HCT116 (cell line): ENCODE measurements at regions not wholly inside any gene's neighbourhood (a gene's known extent, or its start where the extent isn't known, plus 50 kb on each side); places are given as distances from the start of the nearest gene placed in this dataset.

Experiments
- ATAC-seq: fragments of 200-7000 bp; cut with Tn5 transposase; 2 replicates; pipeline ENCODE4 v1.9.1; 2020; ENCODE audit warnings: mild to moderate bottlenecking, moderate library complexity
- BruUV-seq: library from RNA; stranded (reverse); fragments of 400-500 nt; replicated peaks from 2 replicates; lab custom pipeline; 2021; lab: Mats Ljungman, UMichigan
- CTCF ChIA-PET: fragments of 300-600 bp; sonication (Branson Sonifier 250); formaldehyde crosslinking; loops from one replicate; lab custom pipeline; 2021; ENCODE audit warnings: antibody characterized with exemption; lab: Charles Lee
- POLR2A ChIA-PET: fragments of 300-600, 350-600 bp; sonication (Branson Sonifier 250); formaldehyde crosslinking; loops from one replicate; lab custom pipeline; 2021; ENCODE audit warnings: antibody characterized with exemption; lab: Charles Lee
- RAD21 ChIA-PET, 2 experiments: fragments of 300-600 bp; sonication (Branson Sonifier 250); formaldehyde crosslinking; loops; one replicate each; lab custom pipeline; 2023; ENCODE audit warnings: low total read pairs in 2 of 2; ENCODE audit not compliant: uncharacterized antibody in 2 of 2, unreplicated experiment in 2 of 2, low non-redundant PET in 1 of 2; lab: Charles Lee
- DNase-seq: peaks from one replicate; pipeline ENCODE4 v3.0.0-alpha.2; 2010; ENCODE audit warnings: low read depth, low spot score
- H2AFZ ChIP-seq: fragments of 200-600 bp; shearing (Covaris generic), sonication (generic); 2 replicates; pipeline ENCODE4 v1.6.1; 2017; ENCODE audit warnings: low read depth, mixed run types, mixed read lengths, antibody characterized with exemption, low read length; ENCODE audit not compliant: poor library complexity, severe bottlenecking
- H3K27ac ChIP-seq: 2 replicates; pipeline ENCODE4 v1.5.1; 2012; ENCODE audit warnings: low read depth, low read length
- H3K27me3 ChIP-seq: fragments of 200-600 bp; sonication (generic); 2 replicates; pipeline ENCODE4 v1.6.1; 2016; ENCODE audit warnings: mixed run types, low read length, mixed read lengths; ENCODE audit not compliant: insufficient read depth
- H3K36me3 ChIP-seq, 2 experiments: fragments of 200-500 bp in 1 of 2; fragments of 200-600 bp in 1 of 2; sonication (Bioruptor generic) in 1 of 2; sonication (generic) in 1 of 2; 2 replicates each; pipeline versions ENCODE4 v1.5.1 to v1.6.1; 2014 to 2016; ENCODE audit warnings: low read length in 2 of 2, inconsistent platforms in 1 of 2, mixed read lengths in 1 of 2, mixed run types in 1 of 2; ENCODE audit not compliant: insufficient read depth in 2 of 2, control insufficient read depth in 1 of 2
- H3K4me1 ChIP-seq, 2 experiments: fragments of 200-600 bp in 1 of 2; sonication (generic) in 1 of 2; 2 replicates each; pipeline versions ENCODE4 v1.5.1 to v1.6.1; 2012 to 2017; ENCODE audit warnings: low read length in 2 of 2, inconsistent platforms in 1 of 2, mild to moderate bottlenecking in 1 of 2, mixed read lengths in 1 of 2, mixed run types in 1 of 2, moderate library complexity in 1 of 2; ENCODE audit not compliant: insufficient read depth in 2 of 2, control insufficient read depth in 1 of 2
- H3K4me2 ChIP-seq: fragments of 200-600 bp; sonication (generic); 2 replicates; pipeline ENCODE4 v1.6.1; 2017; ENCODE audit warnings: mixed run types, low read length, mixed read lengths
- H3K4me3 ChIP-seq, 2 experiments: fragments of 200-600 bp in 1 of 2; sonication (generic) in 1 of 2; replicated peaks in 1 of 2; 2 replicates each; pipeline ENCODE4 v1.5.1; 2011 to 2016; ENCODE audit warnings: low read length in 2 of 2, control low read depth in 1 of 2, low read depth in 1 of 2, mild to moderate bottlenecking in 1 of 2, mixed read lengths in 1 of 2, mixed run types in 1 of 2
- H3K79me2 ChIP-seq: fragments of 200-600 bp; sonication (generic); 2 replicates; pipeline ENCODE4 v1.6.1; 2017; ENCODE audit warnings: mild to moderate bottlenecking, mixed run types, low read length, moderate library complexity, mixed read lengths; ENCODE audit not compliant: insufficient read depth
- H3K9ac ChIP-seq: fragments of 200-600 bp; sonication (generic); 2 replicates; pipeline ENCODE4 v1.6.1; 2016; ENCODE audit warnings: low read length, mixed read lengths
- H3K9me2 ChIP-seq: fragments of 200-600 bp; sonication (generic), shearing (Covaris generic); 2 replicates; pipeline ENCODE4 v1.6.1; 2017; ENCODE audit warnings: mixed run types, mild to moderate bottlenecking, moderate library complexity; ENCODE audit not compliant: insufficient read depth
- H3K9me3 ChIP-seq, 2 experiments: fragments of 200-500 bp in 1 of 2; fragments of 200-600 bp in 1 of 2; sonication (Bioruptor generic) in 1 of 2; sonication (generic) in 1 of 2; 2 replicates each; pipeline ENCODE4 v1.6.1; 2014 to 2017; ENCODE audit warnings: low read length in 2 of 2, mixed read lengths in 2 of 2, inconsistent platforms in 1 of 2, low read depth in 1 of 2, mild to moderate bottlenecking in 1 of 2, mixed run types in 1 of 2, moderate library complexity in 1 of 2; ENCODE audit not compliant: control insufficient read depth in 1 of 2, insufficient read depth in 1 of 2
- H4K20me1 ChIP-seq: fragments of 200-600 bp; sonication (generic), shearing (Covaris generic); 2 replicates; pipeline ENCODE4 v1.6.1; 2017; ENCODE audit warnings: mixed run types, mild to moderate bottlenecking, moderate library complexity; ENCODE audit not compliant: insufficient read depth
- CBX3 ChIP-seq: IDR thresholded peaks from 2 replicates; pipeline ENCODE4 v1.6.1; 2012; ENCODE audit warnings: low read depth
- ELF1 ChIP-seq: IDR thresholded peaks from 2 replicates; pipeline ENCODE4 v1.6.1; 2012; ENCODE audit warnings: low read depth, borderline replicate concordance
- EZH2 ChIP-seq: fragments of 200-600 bp; sonication (generic); IDR thresholded peaks from 2 replicates; pipeline ENCODE4 v1.6.1; 2017; ENCODE audit warnings: antibody characterized with exemption, mixed run types
- FOSL1 ChIP-seq: IDR thresholded peaks from 2 replicates; pipeline ENCODE4 v1.6.1; 2012; ENCODE audit warnings: low read depth
- POLR2A ChIP-seq: IDR thresholded peaks from 2 replicates; pipeline ENCODE4 v1.7.0; 2011; ENCODE audit warnings: borderline replicate concordance; ENCODE audit not compliant: insufficient read depth, insufficient read length; ENCODE audit errors: extremely low read depth
- RAD21 ChIP-seq: IDR thresholded peaks from 2 replicates; pipeline ENCODE4 v1.6.1; 2012; ENCODE audit warnings: low read depth, mild to moderate bottlenecking
- SIN3A ChIP-seq: IDR thresholded peaks from 2 replicates; pipeline ENCODE4 v1.6.1; 2012; ENCODE audit warnings: low read depth
- SP1 ChIP-seq: IDR thresholded peaks from 2 replicates; pipeline ENCODE4 v1.6.1; 2012; ENCODE audit warnings: low read depth
- TCF7L2 ChIP-seq: IDR thresholded peaks from 2 replicates; pipeline ENCODE4 v1.7.0; 2011; ENCODE audit warnings: borderline replicate concordance, inconsistent platforms; ENCODE audit not compliant: insufficient read depth, insufficient read length; ENCODE audit errors: extremely low read depth
- YY1 ChIP-seq: IDR thresholded peaks from 2 replicates; pipeline ENCODE4 v1.6.1; 2011; ENCODE audit warnings: low read length, low read depth, moderate library complexity, mild to moderate bottlenecking; ENCODE audit not compliant: insufficient replicate concordance; ENCODE audit errors: extremely low read depth
- ZNF274 ChIP-seq: fragments of 200-500 bp; sonication (Bioruptor generic); IDR thresholded peaks from 2 replicates; pipeline ENCODE4 v1.6.1; 2014; ENCODE audit warnings: mild to moderate bottlenecking, low read depth, low read length, inconsistent platforms
- intact Hi-C: fragments of 100-400 bp; cut with micrococcal nuclease; formaldehyde crosslinking; loops from 2 replicates; pipeline ENCODE4 v1.10.0; 2022
- TF ChIP-seq, protein P1 (sequence below), 3 experiments: fragments of 200-600 bp in 1 of 3; sonication (generic) in 1 of 3; IDR thresholded peaks in 2 of 3; conservative IDR thresholded peaks in 1 of 3; 2 replicates each; pipeline ENCODE4 v1.5.1; 2012 to 2017; ENCODE audit warnings: low read depth in 2 of 3, low read length in 2 of 3, antibody characterized with exemption in 1 of 3, borderline replicate concordance in 1 of 3, control low read depth in 1 of 3, mild to moderate bottlenecking in 1 of 3, mixed read lengths in 1 of 3, mixed run types in 1 of 3, moderate library complexity in 1 of 3; ENCODE audit not compliant: insufficient read depth in 1 of 3
- TF ChIP-seq, protein P2 (sequence below): IDR thresholded peaks from 2 replicates; pipeline ENCODE4 v1.6.1; 2012; ENCODE audit warnings: low read depth

- intact Hi-C loops: no loop called here
- RAD21 ChIA-PET: no interaction called here
- ATAC-seq: no peak
- no TSS peak for BruUV-seq
- H3K4me1 ChIP-seq: peaks cover 19 to 23% of the 10 kb centered on the region in 2 experiments
- no peak for TF ChIP-seq CBX3
- no peak for TF ChIP-seq EZH2
- TF ChIP-seq TCF7L2: no peak
- no peak for TF ChIP-seq RAD21
- no peak for TF ChIP-seq ELF1
- no peak for TF ChIP-seq FOSL1
- TF ChIP-seq, protein P1, sequence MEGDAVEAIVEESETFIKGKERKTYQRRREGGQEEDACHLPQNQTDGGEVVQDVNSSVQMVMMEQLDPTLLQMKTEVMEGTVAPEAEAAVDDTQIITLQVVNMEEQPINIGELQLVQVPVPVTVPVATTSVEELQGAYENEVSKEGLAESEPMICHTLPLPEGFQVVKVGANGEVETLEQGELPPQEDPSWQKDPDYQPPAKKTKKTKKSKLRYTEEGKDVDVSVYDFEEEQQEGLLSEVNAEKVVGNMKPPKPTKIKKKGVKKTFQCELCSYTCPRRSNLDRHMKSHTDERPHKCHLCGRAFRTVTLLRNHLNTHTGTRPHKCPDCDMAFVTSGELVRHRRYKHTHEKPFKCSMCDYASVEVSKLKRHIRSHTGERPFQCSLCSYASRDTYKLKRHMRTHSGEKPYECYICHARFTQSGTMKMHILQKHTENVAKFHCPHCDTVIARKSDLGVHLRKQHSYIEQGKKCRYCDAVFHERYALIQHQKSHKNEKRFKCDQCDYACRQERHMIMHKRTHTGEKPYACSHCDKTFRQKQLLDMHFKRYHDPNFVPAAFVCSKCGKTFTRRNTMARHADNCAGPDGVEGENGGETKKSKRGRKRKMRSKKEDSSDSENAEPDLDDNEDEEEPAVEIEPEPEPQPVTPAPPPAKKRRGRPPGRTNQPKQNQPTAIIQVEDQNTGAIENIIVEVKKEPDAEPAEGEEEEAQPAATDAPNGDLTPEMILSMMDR (IDR thresholded peaks at IDR 0.05 in 2 of 3, conservative IDR thresholded peaks at IDR 0.05 in 1 of 3; ENCODE audit: borderline replicate concordance in 1 of 3, insufficient read depth in 1 of 3, low read depth in 2 of 3, low read length in 2 of 3): no peak
- TF ChIP-seq, protein P2, sequence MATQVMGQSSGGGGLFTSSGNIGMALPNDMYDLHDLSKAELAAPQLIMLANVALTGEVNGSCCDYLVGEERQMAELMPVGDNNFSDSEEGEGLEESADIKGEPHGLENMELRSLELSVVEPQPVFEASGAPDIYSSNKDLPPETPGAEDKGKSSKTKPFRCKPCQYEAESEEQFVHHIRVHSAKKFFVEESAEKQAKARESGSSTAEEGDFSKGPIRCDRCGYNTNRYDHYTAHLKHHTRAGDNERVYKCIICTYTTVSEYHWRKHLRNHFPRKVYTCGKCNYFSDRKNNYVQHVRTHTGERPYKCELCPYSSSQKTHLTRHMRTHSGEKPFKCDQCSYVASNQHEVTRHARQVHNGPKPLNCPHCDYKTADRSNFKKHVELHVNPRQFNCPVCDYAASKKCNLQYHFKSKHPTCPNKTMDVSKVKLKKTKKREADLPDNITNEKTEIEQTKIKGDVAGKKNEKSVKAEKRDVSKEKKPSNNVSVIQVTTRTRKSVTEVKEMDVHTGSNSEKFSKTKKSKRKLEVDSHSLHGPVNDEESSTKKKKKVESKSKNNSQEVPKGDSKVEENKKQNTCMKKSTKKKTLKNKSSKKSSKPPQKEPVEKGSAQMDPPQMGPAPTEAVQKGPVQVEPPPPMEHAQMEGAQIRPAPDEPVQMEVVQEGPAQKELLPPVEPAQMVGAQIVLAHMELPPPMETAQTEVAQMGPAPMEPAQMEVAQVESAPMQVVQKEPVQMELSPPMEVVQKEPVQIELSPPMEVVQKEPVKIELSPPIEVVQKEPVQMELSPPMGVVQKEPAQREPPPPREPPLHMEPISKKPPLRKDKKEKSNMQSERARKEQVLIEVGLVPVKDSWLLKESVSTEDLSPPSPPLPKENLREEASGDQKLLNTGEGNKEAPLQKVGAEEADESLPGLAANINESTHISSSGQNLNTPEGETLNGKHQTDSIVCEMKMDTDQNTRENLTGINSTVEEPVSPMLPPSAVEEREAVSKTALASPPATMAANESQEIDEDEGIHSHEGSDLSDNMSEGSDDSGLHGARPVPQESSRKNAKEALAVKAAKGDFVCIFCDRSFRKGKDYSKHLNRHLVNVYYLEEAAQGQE: no peak
- TF ChIP-seq SIN3A: no peak
- TF ChIP-seq YY1: no peak
- TF ChIP-seq ZNF274: no peak
- no peak for TF ChIP-seq SP1
- no peak for TF ChIP-seq POLR2A
- TF ChIP-seq, all 23 proteins: peak for 0
- Histone ChIP-seq H3K36me3 (no peaks in the 10 kb centered on the region), H2AFZ (no peak overlapping the region), H3K27me3 (no peaks in the 10 kb centered on the region), H3K9ac (no peak overlapping the region), H4K20me1 (no peaks in the 10 kb centered on the region), H3K4me3 (no peak overlapping the region), H3K79me2 (no peaks in the 10 kb centered on the region), H3K9me3 (no peaks in the 10 kb centered on the region), H3K4me2 (no peak overlapping the region), H3K27ac (no peak overlapping the region), H3K9me2 (no peaks in the 10 kb centered on the region; the same call in 1 of the 2 replicates)
- POLR2A ChIA-PET: no interaction called here
- DNase-seq: no peak
- CTCF ChIA-PET: no interaction called here
Observed at GRCh38 chr6:139823808-139824126, 449.3 kb upstream of the CITED2 start.
